Activated B cell treated with CpG ODN at 0.5 μM for 24 hours (primary cell): ENCODE measurements at regions not wholly inside any gene's neighbourhood (a gene's known extent, or its start where the extent isn't known, plus 50 kb on each side); places are given as distances from the start of the nearest gene placed in this dataset.

Experiments used
- ATAC-seq: fragments of 200-7000 bp; cut with Tn5 transposase; one replicate; pipeline ENCODE4 v1.10.0; 2021; ENCODE audit warnings: low read depth, mild to moderate bottlenecking, moderate library complexity
- CTCF ChIA-PET: fragments of 350-600 bp; sonication (Branson Sonifier 250); formaldehyde crosslinking; loops from one replicate; lab custom pipeline; 2021; ENCODE audit warnings: antibody characterized with exemption; lab: Charles Lee
- POLR2A ChIA-PET: fragments of 350-600 bp; sonication (Branson Sonifier 250); formaldehyde crosslinking; loops from one replicate; lab custom pipeline; 2021; ENCODE audit warnings: antibody characterized with exemption; lab: Charles Lee
- DNase-seq: peaks from one replicate; pipeline ENCODE4 v3.0.0; 2022
- H3K27ac Mint-ChIP-seq: one replicate; pipeline ENCODE4 v1.8.0; 2020; ENCODE audit warnings: mixed read lengths
- H3K27me3 Mint-ChIP-seq: one replicate; pipeline ENCODE4 v1.8.0; 2021; ENCODE audit warnings: mixed read lengths
- H3K36me3 Mint-ChIP-seq: one replicate; pipeline ENCODE4 v1.8.0; 2021; ENCODE audit warnings: low read depth, mixed read lengths
- H3K4me1 Mint-ChIP-seq: one replicate; pipeline ENCODE4 v1.8.0; 2021; ENCODE audit warnings: mixed read lengths
- H3K4me3 Mint-ChIP-seq: one replicate; pipeline ENCODE4 v1.8.0; 2020; ENCODE audit warnings: mild to moderate bottlenecking, mixed read lengths
- H3K9me3 Mint-ChIP-seq: one replicate; pipeline ENCODE4 v1.8.0; 2020; ENCODE audit warnings: mixed read lengths
- intact Hi-C: fragments of 100-400 bp; cut with micrococcal nuclease; formaldehyde crosslinking; loops from one replicate; pipeline ENCODE4 v1.15.1; 2024
- TF ChIP-seq, protein P1 (sequence below): fragments of 200-600 bp; IDR thresholded peaks from one replicate; pipeline ENCODE4 v1.8.0; 2022; ENCODE audit warnings: antibody characterized with exemption, mild to moderate bottlenecking

- Mint-ChIP-seq H3K4me3 (no peak overlapping the region), H3K27ac (no peak overlapping the region), H3K9me3 (peaks cover 7% of the 10 kb centered on the region), H3K4me1 (no peaks in the 10 kb centered on the region), H3K36me3 (no peaks in the 10 kb centered on the region), H3K27me3 (no peaks in the 10 kb centered on the region)
- DNase-seq, result no peak
- TF ChIP-seq, protein P1, sequence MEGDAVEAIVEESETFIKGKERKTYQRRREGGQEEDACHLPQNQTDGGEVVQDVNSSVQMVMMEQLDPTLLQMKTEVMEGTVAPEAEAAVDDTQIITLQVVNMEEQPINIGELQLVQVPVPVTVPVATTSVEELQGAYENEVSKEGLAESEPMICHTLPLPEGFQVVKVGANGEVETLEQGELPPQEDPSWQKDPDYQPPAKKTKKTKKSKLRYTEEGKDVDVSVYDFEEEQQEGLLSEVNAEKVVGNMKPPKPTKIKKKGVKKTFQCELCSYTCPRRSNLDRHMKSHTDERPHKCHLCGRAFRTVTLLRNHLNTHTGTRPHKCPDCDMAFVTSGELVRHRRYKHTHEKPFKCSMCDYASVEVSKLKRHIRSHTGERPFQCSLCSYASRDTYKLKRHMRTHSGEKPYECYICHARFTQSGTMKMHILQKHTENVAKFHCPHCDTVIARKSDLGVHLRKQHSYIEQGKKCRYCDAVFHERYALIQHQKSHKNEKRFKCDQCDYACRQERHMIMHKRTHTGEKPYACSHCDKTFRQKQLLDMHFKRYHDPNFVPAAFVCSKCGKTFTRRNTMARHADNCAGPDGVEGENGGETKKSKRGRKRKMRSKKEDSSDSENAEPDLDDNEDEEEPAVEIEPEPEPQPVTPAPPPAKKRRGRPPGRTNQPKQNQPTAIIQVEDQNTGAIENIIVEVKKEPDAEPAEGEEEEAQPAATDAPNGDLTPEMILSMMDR, result no peak
- intact Hi-C loops, result no loop called here
- ATAC-seq, result no peak
- POLR2A ChIA-PET, result no interaction called here
- CTCF ChIA-PET, result no interaction called here
Observed at GRCh38 chr5:29769474-29769873, 1424.0 kb upstream of the CDH6 start.

DNA sequence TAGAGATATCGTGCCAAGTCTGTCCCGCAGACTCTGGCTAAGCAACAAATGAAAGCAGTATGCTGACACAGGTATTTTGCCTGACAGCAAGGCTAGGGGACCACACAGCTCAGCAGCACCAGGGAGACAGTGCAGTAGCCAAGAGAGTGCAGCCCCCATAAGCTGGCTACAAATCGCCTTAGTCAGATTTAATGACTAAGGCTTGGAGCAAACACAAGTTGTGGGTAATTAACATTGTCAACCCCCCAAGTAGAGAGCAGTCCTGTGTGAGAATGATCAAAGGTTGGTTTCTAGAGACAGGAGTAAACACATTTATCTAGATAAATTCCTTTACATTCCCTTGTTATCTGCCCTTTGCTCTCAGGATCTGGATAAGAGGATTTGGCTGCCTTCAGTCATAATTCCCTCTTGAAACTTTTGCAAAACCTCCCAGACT is 1434.5 kb upstream of the CDH6 start:
- Mint-ChIP-seq H3K9me3 (peaks cover 14% of the 10 kb centered on the region), H3K27me3 (no peaks in the 10 kb centered on the region), H3K4me3 (no peak overlapping the region), H3K4me1 (no peaks in the 10 kb centered on the region), H3K27ac (no peak overlapping the region), H3K36me3 (no peaks in the 10 kb centered on the region)
- POLR2A ChIA-PET, result no interaction called here
- DNase-seq (no peak), ATAC-seq (no peak)
- CTCF ChIA-PET, result no interaction called here
- TF ChIP-seq, protein P1, result no peak
- intact Hi-C loops, result no loop called here

GRCh38 chr5:29750453-29750852 is 1443.0 kb upstream of the CDH6 start:
- TF ChIP-seq, protein P1, result no peak
- no peak for DNase-seq
- peaks cover 16% of the 10 kb centered on the region for H3K9me3 Mint-ChIP-seq
- ChIA-PET CTCF (no interaction called here), POLR2A (no interaction called here)
- no peak overlapping the region for H3K27ac Mint-ChIP-seq
- H3K27me3 Mint-ChIP-seq, result no peaks in the 10 kb centered on the region
- no peak overlapping the region for H3K4me3 Mint-ChIP-seq
- H3K36me3 Mint-ChIP-seq, result no peaks in the 10 kb centered on the region
- ATAC-seq, result no peak
- intact Hi-C loops, result no loop called here
- H3K4me1 Mint-ChIP-seq, result no peaks in the 10 kb centered on the region

DNA sequence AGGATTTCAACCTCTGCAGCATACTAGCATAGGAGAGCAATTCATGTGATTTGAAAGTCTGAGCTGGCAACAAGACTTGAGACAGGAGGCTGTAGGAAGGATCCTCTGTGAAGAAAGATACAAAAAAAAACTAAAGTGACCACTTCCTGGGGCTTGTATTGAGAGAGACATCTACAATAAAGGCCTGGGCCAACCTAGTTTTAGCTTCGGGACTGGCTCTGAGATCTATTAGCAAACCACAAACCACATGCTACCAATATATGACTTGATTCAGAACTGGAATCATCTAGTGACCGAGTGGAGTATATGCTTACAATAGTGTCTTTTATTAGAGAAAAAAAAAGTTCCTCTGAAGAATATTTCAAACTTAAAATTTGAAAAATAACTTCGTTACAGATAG is 1448.9 kb upstream of the CDH6 start:
- Mint-ChIP-seq H3K36me3 (no peaks in the 10 kb centered on the region), H3K27ac (no peak overlapping the region), H3K4me3 (no peak overlapping the region), H3K27me3 (no peaks in the 10 kb centered on the region), H3K9me3 (peaks cover 5% of the 10 kb centered on the region), H3K4me1 (no peaks in the 10 kb centered on the region)
- no peak for DNase-seq
- POLR2A ChIA-PET, result no interaction called here
- CTCF ChIA-PET, result no interaction called here
- TF ChIP-seq, protein P1, result no peak
- intact Hi-C loops, result no loop called here
- no peak for ATAC-seq

DNA sequence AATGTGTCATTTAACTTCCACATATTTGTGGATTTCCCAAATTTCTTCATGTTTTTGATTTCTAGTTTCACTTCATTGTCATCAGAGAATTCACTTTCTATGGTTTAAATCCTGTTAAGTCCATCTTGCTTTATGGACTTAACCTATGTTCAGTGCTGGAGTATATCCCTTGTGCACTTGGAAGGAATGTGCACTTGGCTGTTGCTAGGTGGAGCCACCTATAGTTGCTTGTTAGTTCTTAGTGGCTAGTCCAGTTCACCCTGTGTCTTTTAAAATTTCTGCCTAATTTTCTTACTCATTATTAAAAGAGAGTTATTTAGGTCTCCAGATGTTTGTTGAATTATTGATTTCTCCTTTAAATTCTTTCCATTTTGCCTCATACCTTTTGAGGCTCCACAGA is 1472.5 kb upstream of the CDH6 start:
- no peaks in the 10 kb centered on the region for H3K4me1 Mint-ChIP-seq
- no peaks in the 10 kb centered on the region for H3K27me3 Mint-ChIP-seq
- TF ChIP-seq, protein P1, result no peak
- ChIA-PET POLR2A (no interaction called here), CTCF (no interaction called here)
- H3K9me3 Mint-ChIP-seq, result peaks cover 2% of the 10 kb centered on the region
- no peak for ATAC-seq
- no peak for DNase-seq
- H3K27ac Mint-ChIP-seq, result no peak overlapping the region
- intact Hi-C loops, result no loop called here
- H3K4me3 Mint-ChIP-seq, result no peak overlapping the region
- no peaks in the 10 kb centered on the region for H3K36me3 Mint-ChIP-seq
